HG03135 (cell line): ENCODE measurements at regions not wholly inside any gene's neighbourhood (a gene's known extent, or its start where the extent isn't known, plus 50 kb on each side); places are given as distances from the start of the nearest gene placed in this dataset.
"Not testable (repeated sequence)": the region's sequence is repeated elsewhere in the genome, so short reads cannot be mapped to it uniquely, and the experiment has no call there.

Experiments used
- ATAC-seq: cut with Tn5 transposase; IDR thresholded peaks from one replicate; pipeline ENCODE4 v1.9.1; 2021; ENCODE audit warnings: mild to moderate bottlenecking, moderate library complexity; ENCODE audit not compliant: unreplicated experiment

- not testable (repeated sequence) for ATAC-seq
Observed at GRCh38 chr5:109283086-109283485, 126.7 kb downstream of the PJA2 start.

GRCh38 chr5:109281136-109281690 is 128.6 kb downstream of the PJA2 start:
- ATAC-seq, result no peak

GRCh38 chr5:109278141-109278540 is 131.6 kb downstream of the PJA2 start:
- no peak for ATAC-seq

GRCh38 chr5:109275919-109276318 is 133.9 kb downstream of the PJA2 start:
- ATAC-seq, result no peak

GRCh38 chr5:109273594-109273993 is 136.2 kb downstream of the PJA2 start:
- ATAC-seq, result no peak

- no peak for ATAC-seq
Observed at GRCh38 chr5:109267283-109267682, 142.5 kb downstream of the PJA2 start.

- ATAC-seq, result no peak
Observed at GRCh38 chr5:109258755-109259154, 151.0 kb downstream of the PJA2 start.

- ATAC-seq, result no peak
Observed at GRCh38 chr5:109256486-109256885, 153.3 kb downstream of the PJA2 start.

- no peak for ATAC-seq
Observed at GRCh38 chr5:109254511-109254910, 155.3 kb downstream of the PJA2 start.

GRCh38 chr5:109253262-109253661 is 156.5 kb downstream of the PJA2 start:
- ATAC-seq, result no peak

- ATAC-seq, result no peak
Observed at GRCh38 chr5:109252731-109253130, 157.0 kb downstream of the PJA2 start.

GRCh38 chr5:109250533-109251329 is 159.0 kb downstream of the PJA2 start:
- no peak for ATAC-seq

- no peak for ATAC-seq
Observed at GRCh38 chr5:109250080-109250479, 159.7 kb downstream of the PJA2 start.

- no peak for ATAC-seq
Observed at GRCh38 chr5:109249126-109249525, 160.6 kb downstream of the PJA2 start.

- ATAC-seq, result peak; percentile 58
Observed at GRCh38 chr5:109247986-109248385, 161.8 kb downstream of the PJA2 start.

GRCh38 chr5:109246841-109247592 is 162.8 kb downstream of the PJA2 start:
- no peak for ATAC-seq
